H9 (cell line): ENCODE measurements at regions not wholly inside any gene's neighbourhood (a gene's known extent, or its start where the extent isn't known, plus 50 kb on each side); places are given as distances from the start of the nearest gene placed in this dataset.

Source experiments
- DNase-seq: peaks from one replicate; pipeline ENCODE4 v3.0.0-alpha.2; 2017
- H2AFZ ChIP-seq: one replicate; pipeline ENCODE4 v1.6.1; 2013; ENCODE audit warnings: mild to moderate bottlenecking, low read length, control low read depth, moderate library complexity
- H2AK5ac ChIP-seq: 2 replicates; pipeline ENCODE4 v1.6.1; 2013; ENCODE audit warnings: low read length, control low read depth, mixed read lengths; ENCODE audit not compliant: insufficient read length
- H2BK120ac ChIP-seq: one replicate; pipeline ENCODE4 v1.6.1; 2013; ENCODE audit warnings: low read depth, mild to moderate bottlenecking, low read length, control low read depth, inconsistent platforms; ENCODE audit not compliant: poor library complexity, severe bottlenecking
- H2BK12ac ChIP-seq: 2 replicates; pipeline ENCODE4 v1.6.1; 2013; ENCODE audit warnings: low read length, control low read depth, mixed read lengths, low read depth; ENCODE audit not compliant: insufficient read length
- H2BK15ac ChIP-seq: 2 replicates; pipeline ENCODE4 v1.6.1; 2013; ENCODE audit warnings: low read depth, low read length, control low read depth
- H2BK20ac ChIP-seq: one replicate; pipeline ENCODE4 v1.6.1; 2013; ENCODE audit warnings: low read depth, mild to moderate bottlenecking, low read length, control low read depth, inconsistent platforms; ENCODE audit not compliant: poor library complexity, severe bottlenecking
- H2BK5ac ChIP-seq: 2 replicates; pipeline ENCODE4 v1.6.1; 2013; ENCODE audit warnings: low read length, control low read depth, mixed read lengths; ENCODE audit not compliant: insufficient read length
- H3K14ac ChIP-seq: 2 replicates; pipeline ENCODE4 v1.6.1; 2013; ENCODE audit warnings: low read length, control low read depth; ENCODE audit not compliant: insufficient read depth
- H3K18ac ChIP-seq: 2 replicates; pipeline ENCODE4 v1.6.1; 2013; ENCODE audit warnings: low read depth, mild to moderate bottlenecking, mixed read lengths, low read length, control low read depth; ENCODE audit not compliant: insufficient read length
- H3K23ac ChIP-seq: 2 replicates; pipeline ENCODE4 v1.6.1; 2013; ENCODE audit warnings: low read length, control low read depth, mixed read lengths, low read depth; ENCODE audit not compliant: insufficient read length
- H3K23me2 ChIP-seq: 2 replicates; pipeline ENCODE4 v1.6.1; 2013; ENCODE audit warnings: low read depth, mild to moderate bottlenecking, mixed read lengths, low read length, control low read depth; ENCODE audit not compliant: insufficient read length, poor library complexity, severe bottlenecking
- H3K27ac ChIP-seq: 2 replicates; pipeline ENCODE4 v1.5.1; 2013; ENCODE audit warnings: low read length, control low read depth, mixed read lengths, low read depth; ENCODE audit not compliant: insufficient read length
- H3K27me3 ChIP-seq: 2 replicates; pipeline ENCODE4 v1.6.1; 2013; ENCODE audit warnings: low read length, control low read depth, inconsistent platforms; ENCODE audit not compliant: insufficient read depth
- H3K4ac ChIP-seq: 2 replicates; pipeline ENCODE4 v1.6.1; 2013; ENCODE audit warnings: low read depth, mild to moderate bottlenecking, control low read depth, inconsistent platforms, low read length, moderate library complexity
- H3K4me1 ChIP-seq: 2 replicates; pipeline ENCODE4 v1.6.1; 2013; ENCODE audit warnings: low read length, control low read depth, inconsistent platforms; ENCODE audit not compliant: insufficient read depth
- H3K4me2 ChIP-seq: 2 replicates; pipeline ENCODE4 v1.6.1; 2013; ENCODE audit warnings: low read length, control low read depth, mixed read lengths; ENCODE audit not compliant: insufficient read length, insufficient read depth
- H3K56ac ChIP-seq: 2 replicates; pipeline ENCODE4 v1.6.1; 2013; ENCODE audit warnings: low read depth, mild to moderate bottlenecking, mixed read lengths, low read length, control low read depth; ENCODE audit not compliant: insufficient read length
- H3K79me1 ChIP-seq: 2 replicates; pipeline ENCODE4 v1.6.1; 2013; ENCODE audit warnings: low read depth, mild to moderate bottlenecking, moderate library complexity, low read length, control low read depth, inconsistent platforms; ENCODE audit not compliant: insufficient read depth, poor library complexity, severe bottlenecking
- H3K79me2 ChIP-seq: 2 replicates; pipeline ENCODE4 v1.6.1; 2013; ENCODE audit warnings: low read length, control low read depth, inconsistent platforms; ENCODE audit not compliant: insufficient read depth
- H3K9ac ChIP-seq: 2 replicates; pipeline ENCODE4 v1.6.1; 2013; ENCODE audit warnings: low read length, control low read depth, mixed read lengths; ENCODE audit not compliant: insufficient read length; ENCODE audit errors: extremely low read depth
- H3K9me3 ChIP-seq: one replicate; pipeline ENCODE4 v1.6.1; 2013; ENCODE audit warnings: low read depth, low read length, inconsistent platforms; ENCODE audit not compliant: control insufficient read depth
- H3T11ph ChIP-seq: one replicate; pipeline ENCODE4 v1.6.1; 2013; ENCODE audit warnings: mild to moderate bottlenecking, low read length, control low read depth, inconsistent platforms
- H4K20me1 ChIP-seq: one replicate; pipeline ENCODE4 v1.6.1; 2013; ENCODE audit not compliant: control insufficient read depth, insufficient read length, insufficient read depth
- H4K5ac ChIP-seq: 2 replicates; pipeline ENCODE4 v1.6.1; 2013; ENCODE audit warnings: low read depth, mild to moderate bottlenecking, mixed read lengths, low read length, control low read depth; ENCODE audit not compliant: insufficient read length
- H4K8ac ChIP-seq: replicated peaks from 2 replicates; pipeline ENCODE4 v1.6.1; 2013; ENCODE audit warnings: low read length, control low read depth, mixed read lengths, low read depth; ENCODE audit not compliant: insufficient read length
- H4K91ac ChIP-seq: 2 replicates; pipeline ENCODE4 v1.6.1; 2013; ENCODE audit warnings: low read depth, mild to moderate bottlenecking, moderate library complexity, mixed read lengths, low read length, control low read depth; ENCODE audit not compliant: insufficient read length
- H3K27ac Mint-ChIP-seq, 3 experiments: 2 replicates in 2 of 3; 3 replicates in 1 of 3; pipeline ENCODE4 v1.8.0; 2020 to 2021; ENCODE audit warnings: mixed read lengths in 3 of 3, mild to moderate bottlenecking in 1 of 3, moderate library complexity in 1 of 3
- H3K27me3 Mint-ChIP-seq: 2 replicates; pipeline ENCODE4 v1.8.0; 2021; ENCODE audit warnings: low read depth, mild to moderate bottlenecking, moderate library complexity, mixed read lengths
- H3K36me3 Mint-ChIP-seq, 3 experiments: 2 replicates in 2 of 3; 3 replicates in 1 of 3; pipeline ENCODE4 v1.8.0; 2020 to 2021; ENCODE audit warnings: low read depth in 3 of 3, mixed read lengths in 3 of 3; ENCODE audit not compliant: insufficient read depth in 1 of 3
- H3K4me1 Mint-ChIP-seq, 2 experiments: 2 replicates each; pipeline ENCODE4 v1.8.0; 2020; ENCODE audit warnings: mixed read lengths in 2 of 2
- H3K4me3 Mint-ChIP-seq, 2 experiments: 2 replicates in 1 of 2; 3 replicates in 1 of 2; pipeline ENCODE4 v1.8.0; 2020 to 2021; ENCODE audit warnings: mild to moderate bottlenecking in 2 of 2, mixed read lengths in 2 of 2, moderate library complexity in 1 of 2
- H3K9me3 Mint-ChIP-seq, 2 experiments: 2 replicates in 1 of 2; 3 replicates in 1 of 2; pipeline ENCODE4 v1.8.0; 2020; ENCODE audit warnings: mild to moderate bottlenecking in 2 of 2, mixed read lengths in 2 of 2, moderate library complexity in 1 of 2
- CTCF ChIP-seq: fragments of 200-600 bp; sonication (generic); conservative IDR thresholded peaks from 3 replicates; pipeline ENCODE4 v1.8.0; 2021; ENCODE audit warnings: antibody characterized with exemption, mild to moderate bottlenecking
- WGBS: extraction: QIAGEN DNeasy Blood & Tissue Kit; methylation state at CpG from one replicate; pipeline ENCODE4 v1.1.7; 2013; ENCODE audit warnings: missing lambda C conversion rate, low lambda C conversion rate, mixed read lengths; ENCODE audit not compliant: insufficient read length; ENCODE audit errors: extremely low coverage; 5-methylcytosine and 5-hydroxymethylcytosine counted together

GRCh38 chr5:98108497-98108896, 665.0 kb upstream of the RGMB start:
- no peak overlapping the region for H3K14ac ChIP-seq

More at GRCh38 chr5:98108497-98108896, 665.0 kb upstream of the RGMB start:
- Histone ChIP-seq H4K91ac (no peak overlapping the region), H4K5ac (no peak overlapping the region), H3K23ac (no peak overlapping the region), H2BK20ac (no peak overlapping the region), H3K4me2 (no peak overlapping the region), H3K4me1 (no peaks in the 10 kb centered on the region), H2BK12ac (no peak overlapping the region), H2BK15ac (no peak overlapping the region), H4K20me1 (no peaks in the 10 kb centered on the region), H3K9me3 (no peaks in the 10 kb centered on the region), H3K27ac (no peak overlapping the region), H3K79me2 (no peaks in the 10 kb centered on the region), H2BK5ac (no peak overlapping the region), H3K27me3 (no peaks in the 10 kb centered on the region), H3T11ph (no peak overlapping the region), H4K8ac (no peak overlapping the region), H3K9ac (no peak overlapping the region), H3K79me1 (no peaks in the 10 kb centered on the region), H3K56ac (no peak overlapping the region), H3K23me2 (no peaks in the 10 kb centered on the region), H3K4ac (no peak overlapping the region), H2AFZ (no peak overlapping the region), H3K18ac (no peak overlapping the region), H2AK5ac (no peak overlapping the region), H2BK120ac (no peak overlapping the region)
- Mint-ChIP-seq H3K27ac (no peak overlapping the region), H3K4me3 (no peak overlapping the region), H3K36me3 (peaks cover 2 to 10% (median 9%) of the 10 kb centered on the region in 3 experiments; a peak in 4 of 7 replicates), H3K9me3 (peaks cover 7 to 9% of the 10 kb centered on the region in 2 experiments), H3K4me1 (no peaks in the 10 kb centered on the region), H3K27me3 (no peaks in the 10 kb centered on the region)
- no CpG with 5 or more reads among the region's 1 CpG for WGBS
- no peak for DNase-seq
- no peak for TF ChIP-seq CTCF
